HEK293T (cell line): ENCODE measurements at regions not wholly inside any gene's neighbourhood (a gene's known extent, or its start where the extent isn't known, plus 50 kb on each side); places are given as distances from the start of the nearest gene placed in this dataset.

ENCODE experiments used
- CTCF ChIA-PET: fragments of 350-600 bp; formaldehyde crosslinking; extraction: SDS; loops from one replicate; lab custom pipeline; 2021; ENCODE audit warnings: antibody characterized with exemption, inconsistent platforms; lab: Yijun Ruan, JAX
- POLR2A ChIA-PET: fragments of 350-600 bp; formaldehyde crosslinking; extraction: SDS; loops from one replicate; lab custom pipeline; 2020; ENCODE audit warnings: antibody characterized with exemption, inconsistent platforms; lab: Yijun Ruan, JAX
- DNase-seq: peaks from one replicate; pipeline ENCODE4 v3.0.0; 2012; ENCODE audit warnings: mixed read lengths; ENCODE audit errors: extremely low spot score
- ARNT ChIP-seq: fragments of 450-650 bp; IDR thresholded peaks from 2 replicates; pipeline ENCODE4 v1.6.1; 2017; ENCODE audit warnings: mild to moderate bottlenecking
- BHLHE40 ChIP-seq: fragments of 450-650 bp; IDR thresholded peaks from 2 replicates; pipeline ENCODE4 v1.6.1; 2016; ENCODE audit warnings: mild to moderate bottlenecking, moderate library complexity, borderline replicate concordance
- CTBP1 ChIP-seq: fragments of 450-650 bp; IDR thresholded peaks from 2 replicates; pipeline ENCODE4 v1.6.1; 2016; ENCODE audit warnings: borderline replicate concordance
- ELF4 ChIP-seq: fragments of 450-650 bp; IDR thresholded peaks from 2 replicates; pipeline ENCODE4 v1.6.1; 2017; ENCODE audit warnings: antibody characterized with exemption
- FOXA1 ChIP-seq: fragments of 450-650 bp; IDR thresholded peaks from 2 replicates; pipeline ENCODE4 v1.6.1; 2016; ENCODE audit warnings: mild to moderate bottlenecking
- FOXK2 ChIP-seq: fragments of 450-650 bp; IDR thresholded peaks from 2 replicates; pipeline ENCODE4 v1.6.1; 2016; ENCODE audit warnings: mild to moderate bottlenecking
- FOXM1 ChIP-seq: fragments of 450-650 bp; IDR thresholded peaks from 2 replicates; pipeline ENCODE4 v1.6.1; 2017; ENCODE audit warnings: mild to moderate bottlenecking, borderline replicate concordance
- HDGF ChIP-seq: fragments of 450-650 bp; IDR thresholded peaks from 2 replicates; pipeline ENCODE4 v1.6.1; 2017; ENCODE audit warnings: antibody characterized with exemption, borderline replicate concordance
- L3MBTL2 ChIP-seq: fragments of 450-650 bp; conservative IDR thresholded peaks from 2 replicates; pipeline ENCODE4 v1.6.1; 2016; ENCODE audit warnings: mild to moderate bottlenecking
- LEF1 ChIP-seq: fragments of 450-650 bp; IDR thresholded peaks from 2 replicates; pipeline ENCODE4 v1.6.1; 2017; ENCODE audit warnings: mild to moderate bottlenecking, borderline replicate concordance
- NFRKB ChIP-seq: fragments of 450-650 bp; IDR thresholded peaks from 2 replicates; pipeline ENCODE4 v1.6.1; 2016; ENCODE audit warnings: mild to moderate bottlenecking, moderate library complexity
- PKNOX1 ChIP-seq: fragments of 450-650 bp; IDR thresholded peaks from 2 replicates; pipeline ENCODE4 v1.6.1; 2016
- SP1 ChIP-seq: fragments of 450-650 bp; IDR thresholded peaks from 2 replicates; pipeline ENCODE4 v1.6.1; 2017
- SUZ12 ChIP-seq: fragments of 450-650 bp; IDR thresholded peaks from 2 replicates; pipeline ENCODE4 v1.6.1; 2016; ENCODE audit warnings: mild to moderate bottlenecking
- TARDBP ChIP-seq: fragments of 450-650 bp; IDR thresholded peaks from 2 replicates; pipeline ENCODE4 v1.6.1; 2016
- ZNF384 ChIP-seq: fragments of 450-650 bp; IDR thresholded peaks from 2 replicates; pipeline ENCODE4 v1.6.1; 2016

- TF ChIP-seq NFRKB = no peak
- TF ChIP-seq SP1 = no peak
- TF ChIP-seq FOXA1 = no peak
- TF ChIP-seq LEF1 = no peak
- no peak for TF ChIP-seq HDGF
- no peak for TF ChIP-seq ZNF384
- no peak for TF ChIP-seq ELF4
- no peak for TF ChIP-seq L3MBTL2
- TF ChIP-seq BHLHE40 = no peak
- TF ChIP-seq SUZ12 = no peak
- no peak for TF ChIP-seq PKNOX1
- TF ChIP-seq FOXM1 = no peak
- no peak for TF ChIP-seq FOXK2
- TF ChIP-seq TARDBP = no peak
- no peak for TF ChIP-seq CTBP1
- TF ChIP-seq ARNT = no peak
- CTCF ChIA-PET = no interaction called here
- POLR2A ChIA-PET = no interaction called here
- no peak for DNase-seq
Measured at GRCh38 chr4:141909541-141909940, 273.2 kb downstream of the IL15 start.

- ChIA-PET CTCF (no interaction called here), POLR2A (no interaction called here)
- TF ChIP-seq SUZ12 = no peak
- no peak for TF ChIP-seq ELF4
- TF ChIP-seq TARDBP = no peak
- no peak for TF ChIP-seq FOXK2
- TF ChIP-seq FOXM1 = no peak
- no peak for TF ChIP-seq PKNOX1
- no peak for TF ChIP-seq SP1
- TF ChIP-seq CTBP1 = no peak
- no peak for TF ChIP-seq NFRKB
- no peak for TF ChIP-seq HDGF
- TF ChIP-seq LEF1 = no peak
- TF ChIP-seq L3MBTL2 = no peak
- no peak for TF ChIP-seq FOXA1
- TF ChIP-seq BHLHE40 = no peak
- TF ChIP-seq ZNF384 = no peak
- TF ChIP-seq ARNT = no peak
- no peak for DNase-seq
Measured at GRCh38 chr4:141912831-141913230, 276.4 kb downstream of the IL15 start.

GRCh38 chr4:141913928-141914327 is 277.5 kb downstream of the IL15 start:
- CTCF ChIA-PET = no interaction called here
- POLR2A ChIA-PET = no interaction called here
- TF ChIP-seq SUZ12 (no peak), FOXK2 (no peak), ARNT (no peak), ZNF384 (no peak), ELF4 (no peak), LEF1 (no peak), NFRKB (no peak), SP1 (no peak), PKNOX1 (no peak), CTBP1 (no peak), L3MBTL2 (no peak), TARDBP (no peak)
- no peak for DNase-seq

- no peak for TF ChIP-seq NFRKB
- TF ChIP-seq SUZ12 = no peak
- TF ChIP-seq LEF1 = no peak
- no peak for TF ChIP-seq PKNOX1
- no peak for TF ChIP-seq TARDBP
- TF ChIP-seq FOXM1 = no peak
- no peak for TF ChIP-seq FOXA1
- no peak for TF ChIP-seq ELF4
- no peak for TF ChIP-seq SP1
- DNase-seq = no peak
- ChIA-PET CTCF (interaction anchor here (0.5 kb wide), 1 partner anchor 777 kb away, joined by 4 read pairs; no protein-coding TSS in a partner anchor), POLR2A (no interaction called here)
Measured at GRCh38 chr4:141914746-141915145, 278.4 kb downstream of the IL15 start.

GRCh38 chr4:141919649-141920048 is 283.3 kb downstream of the IL15 start:
- TF ChIP-seq L3MBTL2 = no peak
- TF ChIP-seq ZNF384 = no peak
- no peak for TF ChIP-seq TARDBP
- no peak for TF ChIP-seq PKNOX1
- TF ChIP-seq ELF4 = no peak
- no peak for TF ChIP-seq LEF1
- no peak for TF ChIP-seq FOXK2
- no peak for TF ChIP-seq NFRKB
- TF ChIP-seq SP1 = no peak
- no peak for TF ChIP-seq ARNT
- TF ChIP-seq FOXA1 = no peak
- no peak for TF ChIP-seq BHLHE40
- no peak for TF ChIP-seq FOXM1
- no peak for TF ChIP-seq HDGF
- no peak for TF ChIP-seq CTBP1
- no peak for TF ChIP-seq SUZ12
- DNase-seq = no peak
- ChIA-PET CTCF (no interaction called here), POLR2A (no interaction called here)
